Heart left ventricle (tissue), 16 donors: ENCODE measurements at regions not wholly inside any gene's neighbourhood (a gene's known extent, or its start where the extent isn't known, plus 50 kb on each side); places are given as distances from the start of the nearest gene placed in this dataset.

Source experiments
- ATAC-seq, 4 donors: fragments of 200-7000 bp; cut with Tn5 transposase; one replicate each; pipeline ENCODE4 v1.9.1; 2020 to 2022; ENCODE audit warnings: moderate library complexity in 4 of 4, mild to moderate bottlenecking in 3 of 4, moderate number of reproducible peaks in 1 of 4
- DNase-seq, 5 donors: peaks; one replicate each; pipeline ENCODE4 v3.0.0-alpha.2; 2020
- H3K27ac ChIP-seq, 12 donors: fragments of 200-600 bp; sonication (generic) in 4 of 12; one replicate each; pipeline versions ENCODE4 v1.5.0 to v1.8.0; 2016 to 2022; ENCODE audit warnings: mild to moderate bottlenecking in 2 of 12
- H3K27me3 ChIP-seq, 9 donors: fragments of 200-600 bp; sonication (generic) in 2 of 9; one replicate each; pipeline versions ENCODE4 v1.5.1 to v1.8.0; 2016 to 2022; ENCODE audit warnings: mild to moderate bottlenecking in 3 of 9
- H3K36me3 ChIP-seq, 9 donors: fragments of 200-600 bp; sonication (generic) in 2 of 9; one replicate each; pipeline versions ENCODE4 v1.5.0 to v1.8.0; 2018 to 2022; ENCODE audit warnings: mild to moderate bottlenecking in 2 of 9
- H3K4me1 ChIP-seq, 12 donors: fragments of 200-600 bp; sonication (generic) in 4 of 12; one replicate each; pipeline versions ENCODE4 v1.5.0 to v1.8.0; 2016 to 2022; ENCODE audit warnings: mild to moderate bottlenecking in 3 of 12
- H3K4me3 ChIP-seq, 12 donors: fragments of 200-600 bp; sonication (generic) in 4 of 12; one replicate each; pipeline versions ENCODE4 v1.5.0 to v1.8.0; 2017 to 2022; ENCODE audit warnings: mild to moderate bottlenecking in 9 of 12, moderate library complexity in 4 of 12
- H3K9me3 ChIP-seq, 12 donors: fragments of 200-600 bp; sonication (generic) in 4 of 12; one replicate each; pipeline versions ENCODE4 v1.5.0 to v1.8.0; 2016 to 2022; ENCODE audit warnings: mild to moderate bottlenecking in 1 of 12
- CTCF ChIP-seq, 12 donors: fragments of 200-600 bp; sonication (generic) in 4 of 12; IDR thresholded peaks; one replicate each; pipeline versions ENCODE4 v1.5.0 to v1.8.0; 2018 to 2022; ENCODE audit warnings: antibody characterized with exemption in 12 of 12, mild to moderate bottlenecking in 5 of 12
- POLR2A ChIP-seq, 2 donors: fragments of 450-650 bp; IDR thresholded peaks; one replicate each; pipeline ENCODE4 v1.6.1; 2017; ENCODE audit warnings: antibody characterized with exemption in 2 of 2, mild to moderate bottlenecking in 2 of 2, moderate library complexity in 2 of 2
- whole genome bisulfite sequencing, 4 donors: extraction: QIAGEN DNeasy Blood & Tissue Kit in 2 of 4; methylation state at CpG; one replicate each; pipeline versions ENCODE4 v1.1.5 to v1.1.7; 2013 to 2018; 5-methylcytosine and 5-hydroxymethylcytosine counted together
- intact Hi-C, 10 donors: fragments of 100-400 bp; cut with DNase I; formaldehyde crosslinking; loops; one replicate each; pipeline versions ENCODE4 v1.11.1 to v1.14.2; 2022
- donor health status: ischemic (EF 13 %, LVEDD 7.1; RV severe dilation, severe dysfunction).
- donor health status: healthy with polysubstance abuse.
- donor health status: DM: no; HTN: yes; CAD: no.
- donor health status: DM: no; HTN: no; CAD: no.
- donor health status: ischemic (EF 25% LVEDD 6.9; RV normal size, moderate dysfunction).
- donor health status: ischemic (EF 25% LVEDD 5.7; RV mildly dilated, moderate dysfunction).
- donor health status: healthy.
- donor health status: DM: yes; HTN: yes; CAD: no.
- donor health status: ischemic (EF 35%, LVEDD 5.7; RV mildly dilated, moderate dysfunction).
- donor health status: nonischemic (EF 11% LVEDD 7.7; RV severe dilation, severe dysfunction).
- donor health status: DM: yes; HTN: yes; CAD: no.
- donor health status: PGD.
- donor health status: ischemic (EF 29% LVEDD 5.4; RV normal size, mild dysfunction).
- donor health status: nonischemic (EF 23%, LVEDD 6.1; RV moderate dilation, normal function).

- no peaks in the 10 kb centered on the region for H3K36me3 ChIP-seq
- ATAC-seq (no peak), DNase-seq (no peak)
- WGBS, 4 donors, result 64 to 84% (median 76%) methylated on average over 1 of the region's 1 CpG
- no peaks in the 10 kb centered on the region for H3K9me3 ChIP-seq
- TF ChIP-seq POLR2A (IDR thresholded peaks at IDR 0.05), result no peak
- no peak for TF ChIP-seq CTCF (IDR thresholded peaks at IDR 0.05)
- no peak overlapping the region for H3K27ac ChIP-seq
- no peaks in the 10 kb centered on the region for H3K27me3 ChIP-seq
- no peaks in the 10 kb centered on the region for H3K4me1 ChIP-seq
- no peak overlapping the region for H3K4me3 ChIP-seq
- intact Hi-C loops, result no loop called here
Observed at GRCh38 chr5:12315461-12315860, 411.2 kb upstream of the CTNND2 start.

- no peaks in the 10 kb centered on the region for H3K9me3 ChIP-seq
- TF ChIP-seq CTCF (IDR thresholded peaks at IDR 0.05) (no peak), POLR2A (IDR thresholded peaks at IDR 0.05) (no peak)
- no peaks in the 10 kb centered on the region for H3K36me3 ChIP-seq
- H3K27me3 ChIP-seq, result no peaks in the 10 kb centered on the region
- H3K27ac ChIP-seq, result no peak overlapping the region
- H3K4me1 ChIP-seq, result no peaks in the 10 kb centered on the region
- ATAC-seq (no peak), DNase-seq (no peak)
- intact Hi-C loops, result no loop called here
- no peak overlapping the region for H3K4me3 ChIP-seq
- WGBS, 4 donors, result 61 to 75% (median 72%) methylated on average over 2 of the region's 2 CpGs
Observed at GRCh38 chr5:12313602-12314001, 409.4 kb upstream of the CTNND2 start.

- Histone ChIP-seq H3K4me3 (no peak overlapping the region), H3K36me3 (no peaks in the 10 kb centered on the region), H3K27ac (no peak overlapping the region), H3K27me3 (no peaks in the 10 kb centered on the region), H3K9me3 (no peaks in the 10 kb centered on the region), H3K4me1 (no peaks in the 10 kb centered on the region)
- WGBS, 4 donors, result 76 to 80% (median 78%) methylated on average over 5 of the region's 5 CpGs
- DNase-seq (no peak), ATAC-seq (no peak)
- intact Hi-C loops, result no loop called here
- TF ChIP-seq CTCF (IDR thresholded peaks at IDR 0.05), result no peak
- TF ChIP-seq POLR2A (IDR thresholded peaks at IDR 0.05), result no peak
Observed at GRCh38 chr5:12312343-12312742, 408.1 kb upstream of the CTNND2 start.

GRCh38 chr5:12294151-12294550 lies 389.9 kb upstream of the CTNND2 start:
- DNase-seq (no peak), ATAC-seq (no peak)
- no peaks in the 10 kb centered on the region for H3K27me3 ChIP-seq
- H3K4me3 ChIP-seq, result no peak overlapping the region
- peaks cover 0 to 35% (median 6%) of the 10 kb centered on the region in 12 donors for H3K9me3 ChIP-seq
- WGBS, 4 donors, result 79 to 86% (median 85%) methylated on average over 4 of the region's 4 CpGs
- no peaks in the 10 kb centered on the region for H3K4me1 ChIP-seq
- no peak overlapping the region for H3K27ac ChIP-seq
- intact Hi-C loops, result no loop called here
- TF ChIP-seq CTCF (IDR thresholded peaks at IDR 0.05) (no peak), POLR2A (IDR thresholded peaks at IDR 0.05) (no peak)
- H3K36me3 ChIP-seq, result no peaks in the 10 kb centered on the region
